SKM-1 treated with dmso at 0.1 percent for 144 hours (cell line): ENCODE measurements at regions not wholly inside any gene's neighbourhood (a gene's known extent, or its start where the extent isn't known, plus 50 kb on each side); places are given as distances from the start of the nearest gene placed in this dataset.
"Not testable (repeated sequence)": the region's sequence is repeated elsewhere in the genome, so short reads cannot be mapped to it uniquely, and the experiment has no call there.

Source experiments
- DNase-seq: peaks from one replicate; lab custom pipeline; 2025; ENCODE audit not compliant: unreplicated experiment; lab: John Stamatoyannopoulos, UW

- no peak for DNase-seq
These were observed 476.6 kb downstream of the ZNF536 start for GRCh38 chr19:30848636-30849425.

- DNase-seq: no peak
These were observed 473.9 kb downstream of the ZNF536 start for GRCh38 chr19:30846102-30846501.

GRCh38 chr19:30842926-30843325, 470.7 kb downstream of the ZNF536 start:
- DNase-seq: no peak

GRCh38 chr19:30841934-30842333, 469.8 kb downstream of the ZNF536 start:
- no peak for DNase-seq

GRCh38 chr19:30830875-30831274, 458.7 kb downstream of the ZNF536 start:
- DNase-seq: no peak

GRCh38 chr19:30825505-30825904, 453.3 kb downstream of the ZNF536 start:
- not testable (repeated sequence) for DNase-seq

DNA sequence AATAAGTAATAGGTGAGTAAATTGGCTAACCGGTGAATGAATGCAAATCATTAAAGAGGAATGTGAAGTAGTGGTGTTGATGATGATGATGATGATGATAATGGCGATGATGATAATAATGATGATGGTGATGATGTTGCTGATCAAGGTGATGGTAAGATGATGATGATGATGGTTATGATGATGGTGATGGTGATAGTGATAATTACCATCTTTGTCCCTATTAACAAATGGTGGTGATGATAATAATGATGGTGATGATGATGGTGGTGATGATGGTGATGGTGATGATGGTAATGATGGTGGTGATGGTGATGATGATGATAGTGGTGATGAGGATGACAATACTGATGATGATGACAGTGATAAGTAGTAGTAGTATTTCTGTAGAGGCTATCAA, 452.6 kb downstream of the ZNF536 start:
- no peak for DNase-seq

DNA sequence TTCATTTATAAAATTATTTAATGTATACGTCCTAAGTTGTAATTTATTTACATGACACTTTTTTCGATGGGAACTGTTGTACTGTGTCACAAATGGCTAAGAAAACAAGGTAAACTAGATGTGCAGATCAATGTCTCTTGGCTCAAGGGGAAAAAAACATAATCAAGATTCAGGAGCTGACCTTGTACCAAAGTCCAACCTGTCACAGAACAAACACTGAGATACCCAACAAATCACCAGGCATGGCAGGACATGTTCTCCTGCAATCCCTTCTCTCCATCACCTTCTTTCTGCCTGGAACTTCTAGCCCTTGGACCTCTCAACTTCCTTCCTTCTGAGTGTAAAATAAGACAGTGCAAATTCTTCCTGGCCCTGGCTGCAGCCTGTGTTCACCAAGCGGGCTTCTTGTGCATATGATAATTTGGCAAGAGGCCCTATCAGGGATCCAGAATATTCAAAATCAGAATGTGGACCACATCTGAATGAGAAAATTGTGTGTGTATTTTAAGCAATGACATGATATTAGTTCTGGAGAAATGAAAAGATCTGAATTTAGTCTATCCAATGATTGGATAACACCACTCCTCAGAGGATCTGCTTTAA, 445.9 kb downstream of the ZNF536 start:
- DNase-seq: no peak

DNA sequence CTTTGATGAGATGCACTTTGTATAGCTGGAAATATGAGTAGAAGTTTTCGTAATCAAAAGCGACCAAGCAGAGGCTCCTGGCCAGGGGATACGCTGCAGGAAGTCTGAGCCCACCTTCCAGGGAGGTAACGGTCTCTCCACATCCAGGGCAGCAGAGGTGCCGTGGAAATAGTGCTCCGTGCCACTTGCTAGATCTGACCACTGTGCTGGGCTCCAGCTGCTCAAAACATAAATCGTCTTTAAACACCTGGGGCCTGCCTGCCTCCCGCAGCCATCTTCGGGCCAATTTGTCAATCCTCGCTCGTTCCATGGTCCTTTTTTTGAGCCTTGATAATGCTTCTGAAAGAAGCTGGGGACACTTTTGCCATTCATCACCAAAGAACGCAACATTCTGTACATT, 445.0 kb downstream of the ZNF536 start:
- no peak for DNase-seq

DNA sequence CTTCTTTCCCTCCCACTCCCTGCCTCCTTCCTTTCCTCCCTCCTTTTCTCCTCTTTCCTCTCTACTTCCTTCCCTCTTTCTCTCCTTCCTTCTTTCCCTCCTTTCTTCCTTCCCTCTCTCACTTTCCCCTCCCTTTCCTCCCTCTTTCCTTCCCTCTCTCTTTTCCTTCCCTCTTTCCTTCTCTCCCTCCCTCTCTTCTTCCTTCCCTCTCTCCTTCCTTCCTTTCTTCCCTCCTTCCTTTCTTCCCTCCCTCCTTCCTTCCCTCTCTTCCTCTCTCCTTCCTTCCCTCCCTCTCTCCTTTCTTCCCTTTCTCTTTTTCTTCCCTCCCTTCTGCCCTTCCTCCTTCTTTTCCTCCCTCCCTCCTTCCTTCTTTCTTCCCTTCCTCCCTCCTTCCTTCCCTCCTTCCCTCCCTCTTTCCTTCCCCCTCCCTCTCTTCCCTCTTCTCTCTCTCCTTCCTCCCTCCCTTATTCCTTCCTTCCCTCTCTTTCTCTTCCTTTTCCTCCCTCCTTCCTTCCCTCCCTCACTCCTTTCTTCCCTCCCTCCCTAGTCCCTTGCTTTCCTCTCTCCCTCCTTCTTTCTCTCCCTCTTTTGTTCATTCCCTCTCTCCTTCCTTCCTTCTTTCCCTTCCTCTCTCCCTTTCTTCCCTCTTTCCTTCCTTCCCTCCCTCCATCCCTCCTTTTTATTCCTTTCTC, 443.9 kb downstream of the ZNF536 start:
- DNase-seq: no peak

DNA sequence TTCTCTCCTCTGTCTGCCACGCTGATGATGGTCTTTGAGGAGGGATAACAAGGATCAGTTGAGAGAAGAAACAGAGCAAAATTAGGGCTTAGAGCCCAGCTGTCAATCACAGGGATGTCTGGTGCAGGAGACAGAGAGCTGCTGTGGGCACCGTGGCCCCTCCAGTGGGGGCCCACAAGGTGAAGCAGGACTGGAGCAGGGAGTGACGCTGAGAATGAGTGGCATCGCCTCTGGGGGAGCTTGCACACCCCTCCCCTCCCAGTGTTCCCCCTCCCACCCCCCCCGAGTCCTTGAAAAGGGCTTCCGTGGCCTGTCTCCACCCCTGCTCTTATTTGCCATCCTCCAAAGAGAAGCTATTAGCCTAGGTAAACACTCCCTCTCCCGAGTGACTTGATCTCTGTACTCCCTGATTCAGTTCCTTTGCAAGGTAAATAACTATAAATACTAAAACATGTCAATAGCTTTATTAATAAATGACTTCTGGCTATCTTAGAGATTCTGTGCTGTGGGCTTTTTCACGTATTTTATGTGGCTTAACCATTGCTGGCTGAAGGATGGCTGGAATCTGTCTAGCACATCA, 440.0 kb downstream of the ZNF536 start:
- DNase-seq: no peak

DNA sequence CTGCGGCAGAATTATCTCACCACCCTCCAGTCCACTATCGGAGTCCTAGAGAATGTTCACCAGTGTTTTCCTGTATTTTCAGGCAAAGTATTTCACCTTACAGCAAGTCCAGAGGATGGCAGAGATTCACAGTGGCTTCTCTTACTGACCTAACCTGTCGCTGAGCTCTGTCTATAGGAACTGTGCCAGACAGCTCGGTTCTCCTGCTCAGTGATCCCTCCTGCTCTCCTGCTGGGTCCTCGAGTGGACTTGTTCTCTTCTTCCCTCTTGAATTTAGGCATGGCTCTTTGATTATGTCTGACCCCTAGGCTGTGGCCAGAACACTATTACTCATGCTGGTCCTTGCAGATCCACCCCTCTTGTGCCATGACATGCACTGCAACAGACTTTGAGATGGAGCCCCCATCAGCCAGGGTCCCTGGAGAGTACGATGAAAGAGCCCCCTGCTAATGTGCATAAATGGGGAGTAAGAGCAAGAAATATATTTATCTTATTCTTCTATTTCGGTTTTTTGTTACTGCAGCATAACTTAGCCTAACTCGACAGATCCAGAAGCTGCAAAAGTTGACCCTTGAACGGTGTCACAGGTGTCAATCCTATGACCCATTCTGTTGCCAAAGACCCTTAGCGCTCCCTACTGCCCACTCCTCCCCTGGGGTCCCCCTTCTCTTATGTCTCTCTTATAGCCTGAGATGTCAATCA, 439.4 kb downstream of the ZNF536 start:
- DNase-seq: no peak

- no peak for DNase-seq
These were observed 438.5 kb downstream of the ZNF536 start for GRCh38 chr19:30810726-30811125.

DNA sequence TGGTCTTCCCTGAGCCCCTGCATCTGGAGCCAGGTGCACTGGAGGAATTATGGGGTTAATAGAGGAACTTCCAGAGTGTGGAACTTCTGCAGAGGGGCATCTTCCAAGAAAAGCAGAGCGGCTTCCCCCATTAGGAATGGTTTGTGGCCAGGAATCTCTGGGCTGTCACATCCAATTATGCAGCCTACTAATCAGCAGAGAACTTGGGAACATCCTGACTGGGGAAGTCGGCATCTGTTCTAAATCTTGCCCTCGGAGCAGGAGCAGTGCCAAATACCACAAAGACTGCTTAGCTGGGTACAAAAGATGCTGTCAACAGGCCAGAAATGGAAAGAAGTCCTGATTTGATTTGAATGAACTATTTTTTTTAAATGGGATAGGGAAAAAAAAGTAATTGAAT, 435.1 kb downstream of the ZNF536 start:
- no peak for DNase-seq

- no peak for DNase-seq
These were observed 434.1 kb downstream of the ZNF536 start for GRCh38 chr19:30806311-30806710.

DNA sequence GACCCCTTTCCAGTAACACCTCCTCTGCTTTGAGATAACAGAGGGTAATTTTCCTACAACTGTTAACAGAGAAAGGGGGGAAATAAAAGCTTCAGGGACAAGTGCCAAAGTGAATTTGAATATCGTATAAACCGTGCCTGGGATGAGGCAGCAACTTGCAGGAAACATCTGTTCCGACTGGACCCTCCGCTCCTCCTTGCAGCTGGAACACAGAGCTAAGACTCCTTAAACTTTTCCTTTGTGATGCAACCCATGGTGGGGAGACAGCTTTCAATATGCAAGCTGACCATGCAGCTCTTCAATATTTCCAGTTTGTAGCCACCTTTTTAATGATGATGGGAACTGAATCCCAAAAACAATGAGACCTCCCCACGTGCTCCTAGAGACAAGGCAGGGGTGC, 432.6 kb downstream of the ZNF536 start:
- DNase-seq: no peak

DNA sequence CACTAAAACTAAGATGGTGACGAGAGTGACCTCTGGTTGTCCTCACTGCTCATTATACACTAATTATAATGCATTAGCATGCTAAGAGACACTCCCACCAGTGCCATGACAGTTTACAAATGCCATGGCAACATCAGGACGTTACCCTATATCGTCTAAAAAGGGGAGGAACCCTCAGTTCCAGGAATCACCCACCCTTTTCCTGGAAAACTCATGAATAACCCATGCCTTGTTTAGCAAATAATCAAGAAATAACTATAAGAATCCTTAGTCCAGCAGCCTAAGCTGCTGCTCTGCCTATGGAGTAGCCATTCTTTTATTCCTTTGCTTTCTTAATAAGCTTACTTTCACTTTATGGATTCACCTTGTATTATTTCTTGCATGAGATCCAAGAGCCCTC, 432.1 kb downstream of the ZNF536 start:
- not testable (repeated sequence) for DNase-seq

GRCh38 chr19:30802424-30803013, 430.3 kb downstream of the ZNF536 start:
- no peak for DNase-seq

DNA sequence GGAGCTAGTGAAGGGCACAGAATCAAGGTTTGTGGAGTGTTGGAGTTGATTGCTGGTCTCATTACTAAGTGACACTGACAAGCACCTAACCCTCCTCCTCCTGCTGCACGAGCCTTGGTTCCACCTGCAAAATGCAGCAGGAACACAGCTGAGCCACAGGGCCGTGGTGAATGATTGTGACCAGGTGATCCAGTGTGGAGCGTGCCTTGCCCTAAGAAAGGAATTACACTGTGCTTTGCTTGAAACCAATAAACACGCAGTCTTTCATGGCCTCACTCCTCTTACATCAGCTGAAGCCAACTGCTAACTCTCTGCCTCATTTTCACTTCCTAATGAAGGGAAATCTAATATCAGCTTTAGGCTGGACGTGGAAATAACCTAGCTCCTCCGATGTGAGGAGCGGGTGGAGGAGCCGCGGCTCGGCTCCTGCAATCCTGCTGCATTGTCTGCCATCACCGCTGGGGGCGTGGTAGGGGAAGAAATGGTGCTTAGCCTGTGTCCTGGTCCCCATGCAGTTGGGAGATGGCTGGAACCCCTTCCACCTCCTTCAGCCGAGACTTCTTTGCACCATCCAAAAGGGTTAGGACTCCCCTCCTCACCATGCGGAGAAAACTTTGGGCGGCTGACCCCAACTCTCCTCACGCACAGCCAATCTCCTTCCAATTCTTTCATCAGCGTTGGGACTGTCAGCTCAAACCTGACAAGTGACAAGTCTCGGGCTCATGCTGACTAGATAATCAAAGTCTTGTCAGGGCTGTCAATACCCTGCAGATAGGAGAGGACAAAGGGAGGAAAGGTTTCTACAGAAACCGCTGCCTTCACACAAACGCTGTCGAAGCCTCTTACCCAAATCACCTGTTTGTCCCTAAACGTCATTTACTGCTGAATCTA, 427.9 kb downstream of the ZNF536 start:
- DNase-seq: peak; percentile 1

DNA sequence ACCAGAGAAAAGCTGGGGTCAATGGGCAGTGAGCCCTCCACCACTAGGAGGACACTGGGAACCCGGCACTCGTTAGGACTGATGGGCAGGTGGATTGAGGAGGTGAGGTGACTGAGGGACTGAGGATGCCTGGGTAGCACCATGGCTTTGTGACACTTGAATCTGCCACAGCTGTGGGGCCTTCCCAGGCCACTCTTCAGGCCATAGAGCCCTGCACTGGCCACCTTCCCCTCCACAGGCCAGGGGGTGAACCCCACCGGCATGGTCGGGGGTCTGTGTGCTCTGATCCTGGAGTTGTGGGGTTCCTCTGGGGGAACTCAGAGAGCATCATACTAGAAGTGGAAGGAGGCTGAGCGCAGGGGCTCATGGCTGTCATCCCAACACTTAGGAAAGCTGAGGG, 423.5 kb downstream of the ZNF536 start:
- no peak for DNase-seq
